SJCRH30 (cell line): ENCODE measurements at regions not wholly inside any gene's neighbourhood (a gene's known extent, or its start where the extent isn't known, plus 50 kb on each side); places are given as distances from the start of the nearest gene placed in this dataset.

Source experiments
- DNase-seq, 2 experiments: peaks; one replicate each; pipeline ENCODE4 v3.0.0-alpha.2; 2015 to 2020
- H3K27ac ChIP-seq: fragments of 250-450 bp; sonication (Bioruptor Pico); 2 replicates; pipeline ENCODE4 v1.5.1; 2020; ENCODE audit warnings: mild to moderate bottlenecking, moderate library complexity
- H3K27me3 ChIP-seq: fragments of 250-450 bp; sonication (Bioruptor Pico); 2 replicates; pipeline ENCODE4 v1.5.1; 2020; ENCODE audit warnings: mild to moderate bottlenecking, moderate library complexity
- H3K36me3 ChIP-seq: fragments of 250-450 bp; sonication (Bioruptor Pico); 2 replicates; pipeline ENCODE4 v1.5.1; 2020; ENCODE audit warnings: mild to moderate bottlenecking, moderate library complexity
- H3K4me1 ChIP-seq: fragments of 250-450 bp; sonication (Bioruptor Pico); 2 replicates; pipeline ENCODE4 v1.5.1; 2020; ENCODE audit warnings: mild to moderate bottlenecking, moderate library complexity
- H3K4me3 ChIP-seq: fragments of 250-450 bp; sonication (Bioruptor Pico); 2 replicates; pipeline ENCODE4 v1.5.1; 2020; ENCODE audit warnings: mild to moderate bottlenecking, moderate library complexity
- H3K9me3 ChIP-seq: fragments of 250-450 bp; sonication (Bioruptor Pico); replicated peaks from 2 replicates; pipeline ENCODE4 v1.5.1; 2020; ENCODE audit warnings: mild to moderate bottlenecking, moderate library complexity

- no peak for DNase-seq
- H3K36me3 ChIP-seq, result no peaks in the 10 kb centered on the region
- no peak overlapping the region for H3K4me3 ChIP-seq
- no peaks in the 10 kb centered on the region for H3K9me3 ChIP-seq
- no peaks in the 10 kb centered on the region for H3K27me3 ChIP-seq
- no peaks in the 10 kb centered on the region for H3K4me1 ChIP-seq
- H3K27ac ChIP-seq, result no peak overlapping the region
Observed at GRCh38 chr5:99955006-99955405, 580.2 kb upstream of the FAM174A start.

GRCh38 chr5:99949969-99950524, 585.1 kb upstream of the FAM174A start:
- Histone ChIP-seq H3K9me3 (no peaks in the 10 kb centered on the region), H3K4me3 (no peak overlapping the region), H3K36me3 (no peaks in the 10 kb centered on the region), H3K4me1 (no peaks in the 10 kb centered on the region), H3K27ac (no peak overlapping the region), H3K27me3 (no peaks in the 10 kb centered on the region)
- no peak for DNase-seq

- H3K4me1 ChIP-seq, result no peaks in the 10 kb centered on the region
- no peaks in the 10 kb centered on the region for H3K9me3 ChIP-seq
- no peak overlapping the region for H3K4me3 ChIP-seq
- H3K27ac ChIP-seq, result no peak overlapping the region
- H3K36me3 ChIP-seq, result no peaks in the 10 kb centered on the region
- no peaks in the 10 kb centered on the region for H3K27me3 ChIP-seq
- DNase-seq, result no peak
Observed at GRCh38 chr5:99949361-99949760, 585.8 kb upstream of the FAM174A start.

GRCh38 chr5:99948850-99949249, 586.3 kb upstream of the FAM174A start:
- DNase-seq, result no peak
- H3K9me3 ChIP-seq, result no peaks in the 10 kb centered on the region
- no peak overlapping the region for H3K27ac ChIP-seq
- no peaks in the 10 kb centered on the region for H3K27me3 ChIP-seq
- H3K36me3 ChIP-seq, result no peaks in the 10 kb centered on the region
- H3K4me3 ChIP-seq, result no peak overlapping the region
- H3K4me1 ChIP-seq, result no peaks in the 10 kb centered on the region

- Histone ChIP-seq H3K4me1 (no peaks in the 10 kb centered on the region), H3K4me3 (no peak overlapping the region), H3K27ac (no peak overlapping the region), H3K36me3 (no peaks in the 10 kb centered on the region), H3K27me3 (no peaks in the 10 kb centered on the region), H3K9me3 (no peaks in the 10 kb centered on the region)
- DNase-seq, result no peak
Observed at GRCh38 chr5:99945478-99946442, 589.4 kb upstream of the FAM174A start.

GRCh38 chr5:99940540-99940939, 594.6 kb upstream of the FAM174A start:
- Histone ChIP-seq H3K27ac (no peak overlapping the region), H3K27me3 (no peaks in the 10 kb centered on the region), H3K9me3 (no peaks in the 10 kb centered on the region), H3K4me3 (no peak overlapping the region), H3K36me3 (no peaks in the 10 kb centered on the region), H3K4me1 (no peaks in the 10 kb centered on the region)
- no peak for DNase-seq

- Histone ChIP-seq H3K4me1 (no peaks in the 10 kb centered on the region), H3K4me3 (no peak overlapping the region), H3K9me3 (no peaks in the 10 kb centered on the region), H3K36me3 (no peaks in the 10 kb centered on the region), H3K27ac (no peak overlapping the region), H3K27me3 (no peaks in the 10 kb centered on the region)
- no peak for DNase-seq
Observed at GRCh38 chr5:99936911-99937310, 598.3 kb upstream of the FAM174A start.

GRCh38 chr5:99929806-99930135, 605.4 kb upstream of the FAM174A start:
- H3K36me3 ChIP-seq, result no peaks in the 10 kb centered on the region
- no peak overlapping the region for H3K4me3 ChIP-seq
- no peak overlapping the region for H3K27ac ChIP-seq
- no peaks in the 10 kb centered on the region; the same call in 1 of the 2 replicates for H3K9me3 ChIP-seq
- no peak for DNase-seq
- no peaks in the 10 kb centered on the region for H3K4me1 ChIP-seq
- H3K27me3 ChIP-seq, result no peaks in the 10 kb centered on the region

GRCh38 chr5:99929067-99929805, 605.9 kb upstream of the FAM174A start:
- DNase-seq, result no peak
- H3K9me3 ChIP-seq, result peaks cover 3% of the 10 kb centered on the region; the same call in 1 of the 2 replicates
- H3K27me3 ChIP-seq, result no peaks in the 10 kb centered on the region
- H3K4me1 ChIP-seq, result no peaks in the 10 kb centered on the region
- no peak overlapping the region for H3K27ac ChIP-seq
- H3K36me3 ChIP-seq, result no peaks in the 10 kb centered on the region
- no peak overlapping the region for H3K4me3 ChIP-seq

GRCh38 chr5:99928490-99928889, 606.7 kb upstream of the FAM174A start:
- H3K27ac ChIP-seq, result no peak overlapping the region
- no peaks in the 10 kb centered on the region for H3K36me3 ChIP-seq
- no peaks in the 10 kb centered on the region for H3K27me3 ChIP-seq
- no peak for DNase-seq
- H3K9me3 ChIP-seq, result peaks cover 3% of the 10 kb centered on the region; the same call in 1 of the 2 replicates
- no peak overlapping the region for H3K4me3 ChIP-seq
- H3K4me1 ChIP-seq, result no peaks in the 10 kb centered on the region

- no peak overlapping the region for H3K4me3 ChIP-seq
- no peaks in the 10 kb centered on the region for H3K36me3 ChIP-seq
- no peak overlapping the region for H3K27ac ChIP-seq
- no peaks in the 10 kb centered on the region for H3K4me1 ChIP-seq
- peaks cover 3% of the 10 kb centered on the region; the same call in 1 of the 2 replicates for H3K9me3 ChIP-seq
- no peaks in the 10 kb centered on the region for H3K27me3 ChIP-seq
- DNase-seq, result no peak
Observed at GRCh38 chr5:99926463-99926862, 608.7 kb upstream of the FAM174A start.

- Histone ChIP-seq H3K4me1 (no peaks in the 10 kb centered on the region), H3K4me3 (no peak overlapping the region), H3K27me3 (no peaks in the 10 kb centered on the region), H3K27ac (no peak overlapping the region), H3K36me3 (no peaks in the 10 kb centered on the region), H3K9me3 (peaks cover 3% of the 10 kb centered on the region; the same call in 1 of the 2 replicates)
- DNase-seq, result peak in 1 of 2 experiments; percentile 13
Observed at GRCh38 chr5:99922386-99922785, 612.8 kb upstream of the FAM174A start.

- no peak for DNase-seq
- Histone ChIP-seq H3K9me3 (no peaks in the 10 kb centered on the region), H3K27ac (no peak overlapping the region)
Observed at GRCh38 chr5:99911971-99912370, 623.2 kb upstream of the FAM174A start.

GRCh38 chr5:99906776-99907175, 628.4 kb upstream of the FAM174A start:
- H3K36me3 ChIP-seq, result no peaks in the 10 kb centered on the region
- H3K9me3 ChIP-seq, result no peaks in the 10 kb centered on the region
- H3K4me1 ChIP-seq, result no peaks in the 10 kb centered on the region
- no peak overlapping the region for H3K27ac ChIP-seq
- DNase-seq, result no peak
- no peaks in the 10 kb centered on the region for H3K27me3 ChIP-seq
- H3K4me3 ChIP-seq, result no peak overlapping the region

More at GRCh38 chr5:99911971-99912370, 623.2 kb upstream of the FAM174A start:
- H3K27me3 ChIP-seq, result no peaks in the 10 kb centered on the region
- no peak overlapping the region for H3K4me3 ChIP-seq
- H3K36me3 ChIP-seq, result no peaks in the 10 kb centered on the region
- H3K4me1 ChIP-seq, result no peaks in the 10 kb centered on the region

- Histone ChIP-seq H3K4me1 (peaks cover 17% of the 10 kb centered on the region), H3K36me3 (no peaks in the 10 kb centered on the region), H3K27ac (no peak overlapping the region), H3K9me3 (no peaks in the 10 kb centered on the region), H3K27me3 (no peaks in the 10 kb centered on the region), H3K4me3 (no peak overlapping the region)
- DNase-seq, result no peak
Observed at GRCh38 chr5:99901972-99902371, 633.2 kb upstream of the FAM174A start.
